ENCODE measurements at regions not wholly inside any gene's neighbourhood (a gene's known extent, or its start where the extent isn't known, plus 50 kb on each side); places are given as distances from the start of the nearest gene placed in this dataset.

DNA sequence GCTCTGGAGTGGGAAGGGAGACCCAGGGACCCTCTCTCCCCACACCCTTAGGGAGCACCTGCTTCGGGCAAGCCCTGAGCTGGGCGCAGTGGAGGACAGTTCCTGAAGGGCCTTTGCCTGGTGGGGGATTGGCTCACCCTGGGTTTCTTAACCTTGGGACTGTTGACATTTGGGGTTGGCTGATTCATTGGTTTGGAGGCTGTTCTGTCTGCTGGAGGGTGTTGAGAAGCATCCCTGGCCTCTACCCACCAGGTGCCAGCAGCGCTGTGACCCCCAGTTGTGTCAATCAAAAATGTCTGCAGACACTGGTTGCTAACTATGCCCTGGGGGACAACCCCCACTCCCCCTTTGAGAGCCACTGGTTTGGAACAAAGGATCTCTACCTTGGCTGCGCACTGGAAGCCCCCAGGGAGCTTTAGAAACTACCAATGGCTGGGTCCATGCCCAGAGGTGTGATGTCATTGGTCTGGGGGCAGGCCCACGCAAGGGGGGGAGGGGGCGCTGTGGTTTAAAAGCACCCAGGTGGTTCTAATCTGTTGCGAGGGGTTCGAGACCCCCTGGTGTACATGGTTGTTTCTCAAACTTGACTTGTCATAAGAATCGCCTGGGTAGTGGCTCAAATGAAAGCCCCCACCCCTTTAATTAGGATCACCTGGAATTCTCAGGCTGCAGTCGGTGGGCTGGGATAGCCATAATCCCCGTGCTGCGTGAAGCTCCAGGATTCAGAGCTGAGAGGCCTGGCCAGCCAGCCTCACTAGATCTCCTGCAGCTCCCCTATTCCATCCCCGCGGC, 151.9 kb upstream of the GSE1 start:
- H3K27ac Mint-ChIP-seq (ENCODE audit: unreplicated experiment) = no peak overlapping the region
- TF ChIP-seq, protein P1, sequence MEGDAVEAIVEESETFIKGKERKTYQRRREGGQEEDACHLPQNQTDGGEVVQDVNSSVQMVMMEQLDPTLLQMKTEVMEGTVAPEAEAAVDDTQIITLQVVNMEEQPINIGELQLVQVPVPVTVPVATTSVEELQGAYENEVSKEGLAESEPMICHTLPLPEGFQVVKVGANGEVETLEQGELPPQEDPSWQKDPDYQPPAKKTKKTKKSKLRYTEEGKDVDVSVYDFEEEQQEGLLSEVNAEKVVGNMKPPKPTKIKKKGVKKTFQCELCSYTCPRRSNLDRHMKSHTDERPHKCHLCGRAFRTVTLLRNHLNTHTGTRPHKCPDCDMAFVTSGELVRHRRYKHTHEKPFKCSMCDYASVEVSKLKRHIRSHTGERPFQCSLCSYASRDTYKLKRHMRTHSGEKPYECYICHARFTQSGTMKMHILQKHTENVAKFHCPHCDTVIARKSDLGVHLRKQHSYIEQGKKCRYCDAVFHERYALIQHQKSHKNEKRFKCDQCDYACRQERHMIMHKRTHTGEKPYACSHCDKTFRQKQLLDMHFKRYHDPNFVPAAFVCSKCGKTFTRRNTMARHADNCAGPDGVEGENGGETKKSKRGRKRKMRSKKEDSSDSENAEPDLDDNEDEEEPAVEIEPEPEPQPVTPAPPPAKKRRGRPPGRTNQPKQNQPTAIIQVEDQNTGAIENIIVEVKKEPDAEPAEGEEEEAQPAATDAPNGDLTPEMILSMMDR (IDR thresholded peaks at IDR 0.05; ENCODE audit: unreplicated experiment) = no peak
- H3K4me1 Mint-ChIP-seq (ENCODE audit: unreplicated experiment) = peaks cover 11% of the 10 kb centered on the region

DNA sequence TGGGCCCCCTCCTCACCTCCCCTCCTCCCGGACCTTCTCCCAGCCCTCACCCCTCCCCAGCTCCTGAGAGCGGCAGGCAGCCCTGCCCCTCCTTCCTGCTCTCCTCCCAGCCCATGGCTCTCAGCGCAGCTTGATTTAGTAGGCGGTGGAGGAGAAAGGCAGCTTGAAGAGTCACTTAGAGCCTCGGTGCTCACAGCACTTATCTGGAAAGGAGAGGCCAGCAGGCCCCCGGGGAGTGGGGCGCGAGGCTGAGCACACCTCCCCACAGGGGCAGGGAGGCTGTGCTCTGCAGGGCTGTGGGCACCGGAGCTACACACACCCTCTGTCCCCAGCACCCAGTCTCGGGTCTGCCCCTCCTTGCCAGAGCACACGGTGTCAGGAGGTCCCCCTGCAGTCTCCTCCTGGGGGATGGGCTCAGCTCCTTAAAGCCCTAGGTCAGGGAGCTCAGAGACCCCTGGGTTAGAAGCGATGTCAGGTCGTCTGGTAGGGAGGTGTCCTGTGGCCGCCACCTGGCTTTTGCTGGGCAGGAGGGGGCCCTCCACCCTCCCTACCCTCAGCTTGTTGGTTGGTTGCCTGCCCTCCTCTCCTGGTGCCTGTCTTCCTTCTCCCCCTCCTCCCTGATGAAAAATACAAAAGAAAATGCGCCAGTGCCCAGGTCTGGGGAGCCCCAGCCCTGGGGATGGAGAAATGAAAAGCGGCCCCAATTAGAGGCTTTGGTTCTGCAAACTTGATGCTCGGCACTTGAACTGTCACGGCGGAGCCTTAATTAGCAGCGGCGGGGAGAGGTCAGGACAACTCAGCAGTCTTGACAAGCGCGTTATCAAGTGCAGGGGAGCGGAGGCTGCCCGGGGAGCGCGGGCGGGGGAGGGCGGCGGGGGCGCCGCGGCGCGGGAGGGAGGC, 151.1 kb upstream of the GSE1 start:
- Mint-ChIP-seq H3K27me3 (ENCODE audit: unreplicated experiment) (peaks cover 19% of the 10 kb centered on the region), H3K9me3 (ENCODE audit: unreplicated experiment) (no peaks in the 10 kb centered on the region), H3K36me3 (ENCODE audit: low read depth, unreplicated experiment) (no peaks in the 10 kb centered on the region), H3K27ac (ENCODE audit: unreplicated experiment) (no peak overlapping the region), H3K4me1 (ENCODE audit: unreplicated experiment) (peaks cover 11% of the 10 kb centered on the region), H3K4me3 (ENCODE audit: unreplicated experiment) (no peak overlapping the region)
- TF ChIP-seq, protein P1 (IDR thresholded peaks at IDR 0.05; ENCODE audit: unreplicated experiment) = no peak
- DNase-seq (ENCODE audit: low spot score) = no peak

More for the DNA sequence above, 151.9 kb upstream of the GSE1 start:
- Mint-ChIP-seq H3K27me3 (ENCODE audit: unreplicated experiment) (peaks cover 19% of the 10 kb centered on the region), H3K4me3 (ENCODE audit: unreplicated experiment) (no peak overlapping the region), H3K9me3 (ENCODE audit: unreplicated experiment) (no peaks in the 10 kb centered on the region), H3K36me3 (ENCODE audit: low read depth, unreplicated experiment) (no peaks in the 10 kb centered on the region)
- DNase-seq (ENCODE audit: low spot score) = no peak

DNA sequence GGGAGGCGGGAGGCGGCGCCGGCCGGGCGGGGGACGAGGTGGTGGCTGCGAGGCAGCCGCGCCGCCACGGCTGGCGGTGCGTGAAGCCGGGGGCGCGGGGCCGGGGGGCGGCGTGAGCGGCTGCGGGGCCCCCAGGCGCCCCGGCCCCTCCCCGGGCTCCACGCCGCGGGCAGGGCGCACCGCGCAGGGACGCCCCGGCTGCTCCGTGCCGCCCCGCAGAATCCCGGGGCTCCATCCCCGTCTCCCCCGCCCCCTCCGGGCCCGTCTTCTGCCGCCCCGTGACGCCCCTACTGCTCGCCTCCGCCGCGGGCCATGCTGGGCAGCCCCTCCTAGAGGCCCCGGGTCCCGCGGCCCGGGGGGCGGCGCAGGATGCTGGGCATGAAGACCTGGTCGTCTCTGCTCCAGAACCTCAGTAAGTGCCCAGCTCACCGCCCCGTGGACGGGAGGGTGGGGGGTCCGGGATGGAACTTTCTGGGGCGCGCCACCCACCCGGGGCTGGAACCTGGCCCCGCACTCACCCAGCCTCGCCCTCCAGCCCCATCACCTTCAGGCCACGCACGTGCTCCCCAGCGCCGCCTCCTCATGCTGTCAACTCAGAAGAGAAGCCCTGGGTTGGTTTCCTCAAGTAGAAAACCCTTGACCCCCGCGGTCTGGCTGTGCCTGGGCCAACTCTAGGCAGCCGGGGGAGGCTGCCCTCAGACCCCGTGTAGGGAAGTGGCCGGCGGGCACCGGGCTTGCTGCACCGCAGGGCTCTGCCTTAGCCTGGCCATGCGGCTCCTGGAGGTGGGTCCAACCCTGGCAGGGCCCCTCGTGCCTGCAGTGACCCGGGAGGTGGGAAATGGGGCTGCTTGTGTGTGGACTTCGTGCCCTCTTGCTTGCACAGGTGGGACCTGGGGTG, 150.2 kb upstream of the GSE1 start:
- TF ChIP-seq, protein P1 (IDR thresholded peaks at IDR 0.05; ENCODE audit: unreplicated experiment) = no peak
- Mint-ChIP-seq H3K27me3 (ENCODE audit: unreplicated experiment) (peaks cover 19% of the 10 kb centered on the region), H3K27ac (ENCODE audit: unreplicated experiment) (no peak overlapping the region), H3K9me3 (ENCODE audit: unreplicated experiment) (no peaks in the 10 kb centered on the region), H3K36me3 (ENCODE audit: low read depth, unreplicated experiment) (no peaks in the 10 kb centered on the region), H3K4me1 (ENCODE audit: unreplicated experiment) (peaks cover 11% of the 10 kb centered on the region), H3K4me3 (ENCODE audit: unreplicated experiment) (no peak overlapping the region)
- DNase-seq (ENCODE audit: low spot score) = no peak

DNA sequence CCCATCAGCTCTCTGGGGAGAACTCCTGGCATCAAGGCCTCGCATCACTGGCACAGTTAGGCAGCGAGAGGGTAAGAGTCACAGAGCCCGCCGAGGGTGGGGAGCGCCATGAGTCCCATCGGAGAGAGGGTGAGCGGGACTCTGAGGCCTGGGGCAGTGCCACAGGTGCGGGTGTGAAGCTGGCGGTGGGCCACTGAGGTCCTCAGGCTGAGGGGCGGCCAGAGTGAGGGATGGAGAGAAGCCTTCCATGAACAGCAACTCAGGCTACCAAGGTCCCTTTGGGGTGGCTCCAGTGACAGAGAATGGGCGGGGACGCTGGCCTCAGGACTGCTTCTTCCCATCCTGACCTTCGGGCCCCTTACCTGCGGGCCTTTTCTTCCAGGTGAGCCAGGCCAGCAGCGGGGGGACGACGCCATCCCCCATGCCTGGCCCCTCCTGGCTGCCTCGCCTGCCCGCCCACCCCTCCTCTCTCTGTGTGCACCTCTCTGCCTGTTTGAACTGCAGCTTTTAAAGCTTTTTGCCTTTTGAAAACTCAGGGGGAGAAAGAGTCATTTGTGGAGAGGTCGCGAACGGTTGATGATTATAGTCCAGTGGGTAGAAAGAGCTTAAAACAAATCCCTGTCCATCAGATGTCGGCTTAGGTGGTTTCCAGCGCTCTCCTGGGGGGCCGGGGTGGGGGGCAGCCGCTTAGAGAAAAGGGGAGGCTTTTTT, 149.3 kb upstream of the GSE1 start:
- Mint-ChIP-seq H3K27ac (ENCODE audit: unreplicated experiment) (no peak overlapping the region), H3K36me3 (ENCODE audit: low read depth, unreplicated experiment) (no peaks in the 10 kb centered on the region), H3K27me3 (ENCODE audit: unreplicated experiment) (peaks cover 19% of the 10 kb centered on the region), H3K9me3 (ENCODE audit: unreplicated experiment) (no peaks in the 10 kb centered on the region), H3K4me3 (ENCODE audit: unreplicated experiment) (no peak overlapping the region), H3K4me1 (ENCODE audit: unreplicated experiment) (peaks cover 11% of the 10 kb centered on the region)
- no peak for DNase-seq (ENCODE audit: low spot score)
- TF ChIP-seq, protein P1 (IDR thresholded peaks at IDR 0.05; ENCODE audit: unreplicated experiment) = no peak

Data from endothelial cell (in vitro differentiated cells).